Spleen (tissue), 11 donors: ENCODE measurements at regions not wholly inside any gene's neighbourhood (a gene's known extent, or its start where the extent isn't known, plus 50 kb on each side); places are given as distances from the start of the nearest gene placed in this dataset.

Experiments
- DNase-seq: peaks from one replicate; pipeline ENCODE4 v3.0.0-alpha.2; 2020
- H3K27ac ChIP-seq, 8 donors: fragments of 200-600 bp; sonication (generic) in 7 of 8; 1 replicate in 4 of 8; 2 replicates in 4 of 8; pipeline versions ENCODE4 v1.5.0 to v1.8.0; 2016 to 2021; ENCODE audit warnings: inconsistent platforms in 4 of 8, mild to moderate bottlenecking in 4 of 8, moderate library complexity in 1 of 8
- H3K27me3 ChIP-seq, 7 donors: fragments of 200-600 bp; sonication (generic) in 6 of 7; replicated peaks in 1 of 7; 1 replicate in 4 of 7; 2 replicates in 3 of 7; pipeline versions ENCODE4 v1.5.0 to v1.8.0; 2016 to 2021; ENCODE audit warnings: inconsistent platforms in 3 of 7, mild to moderate bottlenecking in 1 of 7
- H3K36me3 ChIP-seq, 6 donors: fragments of 200-600 bp; sonication (generic) in 5 of 6; 1 replicate in 4 of 6; 2 replicates in 2 of 6; pipeline versions ENCODE4 v1.5.0 to v1.8.0; 2016 to 2021; ENCODE audit warnings: inconsistent platforms in 2 of 6
- H3K4me1 ChIP-seq, 6 donors: fragments of 200-600 bp; sonication (generic) in 5 of 6; 1 replicate in 3 of 6; 2 replicates in 3 of 6; pipeline versions ENCODE4 v1.5.0 to v1.8.0; 2016 to 2021; ENCODE audit warnings: inconsistent platforms in 3 of 6
- H3K4me3 ChIP-seq, 8 donors: fragments of 200-600 bp; sonication (generic) in 7 of 8; 1 replicate in 4 of 8; 2 replicates in 4 of 8; pipeline versions ENCODE4 v1.5.0 to v1.8.0; 2016 to 2021; ENCODE audit warnings: inconsistent platforms in 4 of 8, mild to moderate bottlenecking in 4 of 8, moderate library complexity in 2 of 8
- H3K9me3 ChIP-seq, 8 donors: fragments of 200-600 bp; sonication (generic) in 7 of 8; 1 replicate in 4 of 8; 2 replicates in 4 of 8; pipeline versions ENCODE4 v1.5.0 to v1.8.0; 2016 to 2021; ENCODE audit warnings: inconsistent platforms in 4 of 8
- CTCF ChIP-seq, 11 experiments: fragments of 200-600 bp in 7 of 11; fragments of 450-650 bp in 4 of 11; sonication (generic) in 4 of 11; IDR thresholded peaks in 8 of 11; conservative IDR thresholded peaks in 3 of 11; 1 replicate in 7 of 11; 2 replicates in 4 of 11; pipeline versions ENCODE4 v1.4.0 to v1.8.0; 2016 to 2021; ENCODE audit warnings: antibody characterized with exemption in 11 of 11, inconsistent platforms in 4 of 11, mild to moderate bottlenecking in 1 of 11
- POLR2A ChIP-seq, 3 donors: fragments of 450-650 bp; IDR thresholded peaks; one replicate each; pipeline ENCODE4 v1.5.1; 2017; ENCODE audit warnings: antibody characterized with exemption in 3 of 3, mild to moderate bottlenecking in 1 of 3
- POLR2AphosphoS5 ChIP-seq, 3 donors: sonication (generic); formaldehyde crosslinking; IDR thresholded peaks; one replicate each; pipeline ENCODE4 v1.5.1; 2017; ENCODE audit warnings: antibody characterized with exemption in 3 of 3
- WGBS, 5 donors: extraction: QIAGEN DNeasy Blood & Tissue Kit in 3 of 5; methylation state at CpG; one replicate each; pipeline versions ENCODE4 v1.1.5 to v1.1.7; 2013 to 2018; 5-methylcytosine and 5-hydroxymethylcytosine counted together
- intact Hi-C: fragments of 100-400 bp; cut with DNase I; formaldehyde crosslinking; loops from one replicate; pipeline ENCODE4 v1.15.0; 2023; ENCODE audit warnings: low total_unique reads
- donor health status: healthy with polysubstance abuse.
- donor health status: DM: no; HTN: no; CAD: no; lungs with moderate emphysema.
- donor health status: DM: no; HTN: no; CAD: no.
- donor health status: Bipolar disorder and iron deficiency.
- donor health status: healthy.
- donor health status: DM: no; HTN: no; CAD: no.
- donor health status: DM: yes; HTN: yes; CAD: no.

GRCh38 chr12:77354766-77355362 lies 289.5 kb upstream of the E2F7 start:
- no peak overlapping the region for H3K4me3 ChIP-seq
- intact Hi-C loops, result no loop called here
- H3K27me3 ChIP-seq, result no peaks in the 10 kb centered on the region
- no peak for DNase-seq
- no peak overlapping the region for H3K27ac ChIP-seq
- WGBS, 5 donors, result 66 to 77% (median 72%) methylated on average over 2 of the region's 2 CpGs
- no peaks in the 10 kb centered on the region for H3K36me3 ChIP-seq
- TF ChIP-seq POLR2AphosphoS5 (IDR thresholded peaks at IDR 0.05) (no peak), POLR2A (IDR thresholded peaks at IDR 0.05) (no peak), CTCF (IDR thresholded peaks at IDR 0.05 in 8 of 11, conservative IDR thresholded peaks at IDR 0.05 in 3 of 11) (no peak)
- H3K4me1 ChIP-seq, result no peaks in the 10 kb centered on the region
- no peaks in the 10 kb centered on the region for H3K9me3 ChIP-seq

- 47 to 66% (median 57%) methylated on average over 1 of the region's 1 CpG for WGBS, 5 donors
- no peaks in the 10 kb centered on the region for H3K9me3 ChIP-seq
- no peaks in the 10 kb centered on the region for H3K27me3 ChIP-seq
- H3K36me3 ChIP-seq, result no peaks in the 10 kb centered on the region
- intact Hi-C loops, result no loop called here
- TF ChIP-seq POLR2AphosphoS5 (IDR thresholded peaks at IDR 0.05) (no peak), CTCF (IDR thresholded peaks at IDR 0.05 in 8 of 11, conservative IDR thresholded peaks at IDR 0.05 in 3 of 11) (no peak), POLR2A (IDR thresholded peaks at IDR 0.05) (no peak)
- no peaks in the 10 kb centered on the region for H3K4me1 ChIP-seq
- H3K27ac ChIP-seq, result no peak overlapping the region
- H3K4me3 ChIP-seq, result no peak overlapping the region
- no peak for DNase-seq
Measured at GRCh38 chr12:77352946-77353345, 287.6 kb upstream of the E2F7 start.

GRCh38 chr12:77351860-77352259 lies 286.5 kb upstream of the E2F7 start:
- Histone ChIP-seq H3K9me3 (no peaks in the 10 kb centered on the region), H3K27me3 (no peaks in the 10 kb centered on the region), H3K4me1 (no peaks in the 10 kb centered on the region), H3K4me3 (no peak overlapping the region), H3K27ac (no peak overlapping the region), H3K36me3 (no peaks in the 10 kb centered on the region)
- intact Hi-C loops, result no loop called here
- TF ChIP-seq POLR2A (IDR thresholded peaks at IDR 0.05) (no peak), CTCF (IDR thresholded peaks at IDR 0.05 in 8 of 11, conservative IDR thresholded peaks at IDR 0.05 in 3 of 11) (no peak), POLR2AphosphoS5 (IDR thresholded peaks at IDR 0.05) (no peak)
- DNase-seq, result no peak

GRCh38 chr12:77349689-77350370 lies 284.5 kb upstream of the E2F7 start:
- TF ChIP-seq POLR2A (IDR thresholded peaks at IDR 0.05) (no peak), CTCF (IDR thresholded peaks at IDR 0.05 in 8 of 11, conservative IDR thresholded peaks at IDR 0.05 in 3 of 11) (no peak), POLR2AphosphoS5 (IDR thresholded peaks at IDR 0.05) (no peak)
- 76 to 90% (median 80%) methylated on average over 7 of the region's 7 CpGs for WGBS, 5 donors
- intact Hi-C loops, result no loop called here

More at GRCh38 chr12:77349689-77350370, 284.5 kb upstream of the E2F7 start:
- Histone ChIP-seq H3K36me3 (no peaks in the 10 kb centered on the region), H3K4me3 (no peak overlapping the region), H3K4me1 (peaks cover 0 to 4% (median 0%) of the 10 kb centered on the region in 6 donors), H3K27ac (no peak overlapping the region), H3K9me3 (no peaks in the 10 kb centered on the region), H3K27me3 (no peaks in the 10 kb centered on the region)
- DNase-seq, result no peak
